ENCODE measurements at regions not wholly inside any gene's neighbourhood (a gene's known extent, or its start where the extent isn't known, plus 50 kb on each side); places are given as distances from the start of the nearest gene placed in this dataset.
"Not testable (repeated sequence)": the region's sequence is repeated elsewhere in the genome, so short reads cannot be mapped to it uniquely, and the experiment has no call there.

GRCh38 chr5:25255128-25255527, 610.4 kb upstream of the CDH10 start:
- WGBS (ENCODE audit: low lambda C conversion rate) = 0% methylated on average over 1 of the region's 1 CpG
- POLR2A ChIA-PET = no interaction called here
- Histone ChIP-seq H3K79me2 (ENCODE audit: insufficient read depth) (no peaks in the 10 kb centered on the region), H3K4me1 (ENCODE audit: control insufficient read depth in 1 of 2, insufficient read depth in 2 of 2, low read depth in 1 of 2, low read length in 1 of 2) (no peaks in the 10 kb centered on the region), H4K20me1 (ENCODE audit: insufficient read depth) (no peaks in the 10 kb centered on the region), H3K27ac (ENCODE audit: low read depth in 2 of 2, low read length in 1 of 2) (no peak overlapping the region), H3K9me2 (no peaks in the 10 kb centered on the region), H3K4me2 (no peak overlapping the region), H3K27me3 (ENCODE audit: insufficient read depth) (no peaks in the 10 kb centered on the region), H3K9me3 (no peaks in the 10 kb centered on the region), H3K36me3 (replicated peaks in 1 of 2; ENCODE audit: control insufficient read depth in 1 of 2, insufficient read depth in 2 of 2, low read length in 1 of 2) (no peaks in the 10 kb centered on the region), H2AFZ (ENCODE audit: low read depth) (no peak overlapping the region), H3K4me3 (ENCODE audit: low read depth in 2 of 2, low read length in 1 of 2) (no peak overlapping the region), H3K9ac (no peak overlapping the region), H3F3A (replicated peaks; ENCODE audit: insufficient read depth) (no peaks in the 10 kb centered on the region)
- TF ChIP-seq IRF3 (IDR thresholded peaks at IDR 0.05; ENCODE audit: low read depth, low read length) (no peak), TCF12 (IDR thresholded peaks at IDR 0.05) (no peak), ELF1 (IDR thresholded peaks at IDR 0.05) (no peak), CTCF (IDR thresholded peaks at IDR 0.05) (no peak), CHD2 (IDR thresholded peaks at IDR 0.05; ENCODE audit: low read length, partially characterized antibody) (no peak), JUND (IDR thresholded peaks at IDR 0.05) (no peak), TAF1 (IDR thresholded peaks at IDR 0.05; ENCODE audit: borderline replicate concordance, low read depth, low read length) (no peak), REST (IDR thresholded peaks at IDR 0.05; ENCODE audit: low read depth, low read length) (no peak)
- DNase-seq = no peak
- CTCF ChIA-PET = no interaction called here

- Histone ChIP-seq H3K9me2 (no peaks in the 10 kb centered on the region), H3K4me2 (no peak overlapping the region), H3F3A (replicated peaks; ENCODE audit: insufficient read depth) (no peaks in the 10 kb centered on the region), H4K20me1 (ENCODE audit: insufficient read depth) (no peaks in the 10 kb centered on the region), H3K9me3 (no peaks in the 10 kb centered on the region), H3K27me3 (ENCODE audit: insufficient read depth) (no peaks in the 10 kb centered on the region), H3K79me2 (ENCODE audit: insufficient read depth) (no peaks in the 10 kb centered on the region), H3K27ac (ENCODE audit: low read depth in 2 of 2, low read length in 1 of 2) (no peak overlapping the region), H3K36me3 (replicated peaks in 1 of 2; ENCODE audit: control insufficient read depth in 1 of 2, insufficient read depth in 2 of 2, low read length in 1 of 2) (no peaks in the 10 kb centered on the region), H3K4me1 (ENCODE audit: control insufficient read depth in 1 of 2, insufficient read depth in 2 of 2, low read depth in 1 of 2, low read length in 1 of 2) (no peaks in the 10 kb centered on the region), H3K9ac (no peak overlapping the region), H3K4me3 (ENCODE audit: low read depth in 2 of 2, low read length in 1 of 2) (no peak overlapping the region), H2AFZ (ENCODE audit: low read depth) (no peak overlapping the region)
- DNase-seq = no peak
- no peak for TF ChIP-seq RAD21 (IDR thresholded peaks at IDR 0.05; ENCODE audit: low read length)
- no peak for TF ChIP-seq YY1 (IDR thresholded peaks at IDR 0.05; ENCODE audit: low read depth)
- TF ChIP-seq GABPA (IDR thresholded peaks at IDR 0.05; ENCODE audit: low read depth) = no peak
- CTCF ChIA-PET = no interaction called here
- POLR2A ChIA-PET = no interaction called here
- WGBS (ENCODE audit: low lambda C conversion rate) = 4% methylated on average over 4 of the region's 4 CpGs
Measured at GRCh38 chr5:25241981-25242380, 597.2 kb upstream of the CDH10 start.

- H4K20me1 ChIP-seq (ENCODE audit: insufficient read depth); H3K79me2 ChIP-seq (ENCODE audit: insufficient read depth); POLR2A ChIA-PET; DNase-seq; H3K4me2 ChIP-seq; H3K4me3 ChIP-seq (ENCODE audit: low read depth in 2 of 2, low read length in 1 of 2); H2AFZ ChIP-seq (ENCODE audit: low read depth); H3K4me1 ChIP-seq (ENCODE audit: control insufficient read depth in 1 of 2, insufficient read depth in 2 of 2, low read depth in 1 of 2, low read length in 1 of 2); H3K27ac ChIP-seq (ENCODE audit: low read depth in 2 of 2, low read length in 1 of 2); H3K27me3 ChIP-seq (ENCODE audit: insufficient read depth); H3K9ac ChIP-seq; H3F3A ChIP-seq (replicated peaks; ENCODE audit: insufficient read depth); H3K9me2 ChIP-seq; H3K36me3 ChIP-seq (replicated peaks in 1 of 2; ENCODE audit: control insufficient read depth in 1 of 2, insufficient read depth in 2 of 2, low read length in 1 of 2); H3K9me3 ChIP-seq: not testable (repeated sequence)
- CTCF ChIA-PET = interaction anchor here (1.0 kb wide), 1 partner anchor 22 kb away, joined by 3 read pairs; no protein-coding TSS in a partner anchor
- 26% methylated on average over 4 of the region's 4 CpGs for WGBS (ENCODE audit: low lambda C conversion rate)
Measured at GRCh38 chr5:25238720-25239119, 593.9 kb upstream of the CDH10 start.

All from SK-N-SH (cell line).